Dermis microvascular lymphatic vessel endothelial cell (primary cell): ENCODE measurements at regions not wholly inside any gene's neighbourhood (a gene's known extent, or its start where the extent isn't known, plus 50 kb on each side); places are given as distances from the start of the nearest gene placed in this dataset.
"Not testable (repeated sequence)": the region's sequence is repeated elsewhere in the genome, so short reads cannot be mapped to it uniquely, and the experiment has no call there.

Source experiments
- DNase-seq, 2 donors: peaks; one replicate each; pipeline versions ENCODE4 v3.0.0 to v3.0.0-alpha.2; 2010; ENCODE audit warnings: low read depth in 2 of 2

DNA sequence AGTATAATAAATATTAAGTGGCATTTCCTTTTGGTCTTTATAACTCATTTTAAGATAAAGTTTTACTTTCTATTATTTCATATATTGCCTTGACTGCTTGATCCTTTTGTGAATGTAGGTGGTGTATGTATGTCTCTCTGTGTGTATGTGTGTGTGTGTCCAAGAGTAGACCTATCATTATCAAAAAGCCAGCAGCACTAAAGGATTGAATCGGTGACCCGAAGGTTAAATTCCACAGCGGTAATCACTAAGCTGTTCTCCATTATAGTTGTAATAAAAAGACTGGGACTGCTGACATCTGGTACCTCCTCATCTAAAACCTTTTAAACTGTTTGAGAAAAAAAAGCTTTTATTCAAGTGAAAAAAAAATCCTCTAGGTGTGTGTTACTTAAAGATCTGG, 1014.8 kb downstream of the PCDH7 start:
- no peak for DNase-seq

DNA sequence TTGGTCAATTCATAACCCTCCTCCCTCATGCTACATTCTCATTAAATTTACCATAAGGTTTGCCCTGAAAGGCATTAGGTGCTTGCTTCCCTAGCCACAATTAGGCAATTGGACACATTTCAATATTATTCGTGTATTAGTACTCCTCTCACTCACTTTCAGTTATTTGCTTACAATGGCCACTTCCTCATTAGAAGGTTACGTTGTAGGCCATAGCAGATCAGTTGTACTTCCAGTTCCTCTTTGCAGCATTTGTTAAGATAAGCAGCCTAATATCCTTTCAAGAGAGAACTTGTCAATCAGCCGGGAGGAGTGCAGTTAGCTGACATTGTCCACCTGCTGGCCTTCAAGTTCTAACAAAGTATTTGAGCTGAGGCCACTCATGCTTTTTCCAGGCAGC, 1017.2 kb downstream of the PCDH7 start:
- DNase-seq = no peak

DNA sequence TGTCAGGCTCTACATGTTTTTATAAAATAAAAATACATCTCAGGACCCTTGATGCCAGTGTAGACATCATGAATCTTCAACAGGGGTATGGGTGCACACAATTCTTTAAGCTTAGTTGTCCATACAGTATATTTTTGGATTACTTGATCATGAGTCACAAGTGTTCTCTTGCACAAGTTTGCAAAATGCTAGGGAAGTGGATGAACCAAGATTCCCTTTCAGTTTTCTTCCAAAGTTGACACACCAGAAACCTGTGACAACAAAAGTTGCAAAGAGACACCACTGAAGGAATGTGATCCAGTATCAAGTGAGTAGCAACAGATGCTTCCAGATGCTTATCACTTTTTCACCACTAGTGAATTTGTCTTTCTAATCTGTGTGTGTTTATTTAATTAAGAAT, 1021.2 kb downstream of the PCDH7 start:
- no peak for DNase-seq

DNA sequence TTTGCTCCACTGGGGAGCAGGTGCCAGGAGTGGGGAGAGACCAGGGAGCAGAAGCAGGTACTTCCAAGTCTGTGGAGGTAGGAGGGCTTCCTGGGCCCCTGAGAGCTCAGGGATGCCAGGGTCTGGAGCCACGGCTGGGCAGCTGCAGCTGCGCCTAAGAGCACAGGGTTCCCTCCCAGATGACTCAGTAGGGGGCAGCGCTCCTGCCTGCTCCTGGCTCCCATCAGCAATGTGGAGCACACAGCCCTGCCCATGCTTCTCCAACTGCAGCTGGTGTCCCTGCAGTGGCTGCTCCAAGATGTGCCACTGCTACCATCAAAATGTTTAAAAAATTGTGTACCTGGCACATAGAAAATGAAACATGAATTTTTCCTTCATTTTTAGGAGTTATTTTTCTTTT, 1028.2 kb downstream of the PCDH7 start:
- DNase-seq = no peak

DNA sequence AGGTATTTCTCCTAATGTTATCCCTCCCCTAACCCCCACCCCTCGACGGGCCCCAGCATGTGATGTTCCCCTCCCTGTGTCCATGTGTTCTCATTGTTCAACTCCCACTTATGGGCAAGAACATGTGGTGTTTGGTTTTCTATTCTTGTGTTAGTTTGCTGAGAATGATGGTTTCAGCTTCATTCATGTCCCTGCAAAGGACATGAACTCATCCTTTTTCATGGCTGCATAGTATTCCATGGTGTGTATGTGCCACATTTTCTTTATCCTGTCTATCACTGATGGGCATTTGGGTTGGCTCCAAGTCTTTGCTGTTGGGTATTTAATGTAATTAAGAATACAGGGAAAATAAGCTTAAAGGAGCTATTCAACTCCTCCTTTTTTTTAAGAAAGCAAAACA, 1030.4 kb downstream of the PCDH7 start:
- DNase-seq = not testable (repeated sequence)

DNA sequence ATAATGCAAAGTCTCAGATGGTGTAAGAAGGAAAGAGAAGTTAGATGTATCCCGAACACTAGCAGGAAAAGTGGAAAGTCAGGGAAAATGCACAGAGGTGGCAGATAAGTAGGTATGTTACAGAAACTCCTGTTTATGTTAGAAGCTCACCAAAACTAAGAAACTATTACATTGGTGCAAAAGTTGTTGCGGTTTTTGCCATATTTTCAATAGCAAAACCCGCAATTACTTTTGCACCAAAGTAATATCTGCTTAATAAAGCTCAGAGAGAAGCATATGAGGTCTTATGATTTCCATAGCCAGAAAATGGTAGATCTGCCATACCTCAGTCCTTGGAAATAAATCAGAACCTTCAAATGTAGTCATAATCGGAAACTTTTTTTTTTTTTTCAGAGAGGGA, 1035.6 kb downstream of the PCDH7 start:
- no peak for DNase-seq

DNA sequence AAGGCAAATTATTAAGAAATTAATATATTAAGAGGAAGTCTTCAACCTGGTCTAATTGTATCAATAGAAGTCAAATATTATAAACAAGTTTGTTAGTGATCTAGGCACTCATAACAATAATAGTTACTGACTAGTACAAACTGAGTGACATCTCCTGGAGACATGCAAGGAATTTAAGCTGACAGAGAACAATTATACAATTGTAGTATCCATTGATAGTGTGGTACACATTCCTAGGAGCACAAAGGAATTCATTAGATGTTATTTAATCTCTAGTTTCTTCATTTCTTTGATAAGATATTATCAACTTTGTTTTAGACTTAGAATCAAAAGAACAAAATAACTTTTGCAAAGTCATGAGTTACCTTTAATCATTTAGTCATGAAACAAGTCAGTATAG, 1048.6 kb downstream of the PCDH7 start:
- DNase-seq = no peak

DNA sequence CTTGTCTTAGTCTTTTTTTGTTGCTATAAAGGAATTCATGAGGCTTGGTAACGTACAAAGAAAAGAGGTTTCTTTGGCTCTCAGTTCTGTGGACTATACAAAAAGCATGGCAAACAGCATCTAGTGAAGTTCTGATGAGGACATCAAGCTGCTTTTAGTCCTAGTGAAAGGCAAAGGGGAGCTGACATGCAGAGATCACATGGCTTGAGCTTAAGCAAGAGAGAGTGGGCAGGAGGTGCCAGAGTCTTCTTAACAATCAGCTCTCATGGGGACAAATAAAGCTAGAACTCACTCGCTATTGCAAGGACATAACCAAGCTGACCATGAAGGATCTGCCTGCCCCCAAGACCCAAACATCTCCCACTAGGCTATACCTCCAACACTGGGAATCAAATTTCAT, 1063.1 kb downstream of the PCDH7 start:
- DNase-seq = no peak

DNA sequence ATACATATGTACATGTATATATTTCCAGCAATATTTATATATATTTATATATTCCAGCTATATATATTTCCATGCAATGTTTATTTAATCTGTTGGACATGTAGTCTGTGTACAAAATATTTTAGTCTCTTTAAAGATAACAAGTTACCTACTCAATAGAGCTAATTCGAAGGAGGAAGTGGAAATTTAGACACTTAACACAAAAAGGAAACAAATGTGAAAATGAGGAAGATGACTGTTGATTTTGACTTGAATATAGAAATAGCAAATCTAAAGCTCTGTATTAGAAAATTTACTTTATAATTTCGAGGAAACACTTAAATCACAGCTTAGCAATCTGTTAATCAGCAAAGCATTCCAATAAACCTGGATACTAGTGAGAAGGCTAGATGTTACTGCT, 1064.4 kb downstream of the PCDH7 start:
- DNase-seq = no peak

DNA sequence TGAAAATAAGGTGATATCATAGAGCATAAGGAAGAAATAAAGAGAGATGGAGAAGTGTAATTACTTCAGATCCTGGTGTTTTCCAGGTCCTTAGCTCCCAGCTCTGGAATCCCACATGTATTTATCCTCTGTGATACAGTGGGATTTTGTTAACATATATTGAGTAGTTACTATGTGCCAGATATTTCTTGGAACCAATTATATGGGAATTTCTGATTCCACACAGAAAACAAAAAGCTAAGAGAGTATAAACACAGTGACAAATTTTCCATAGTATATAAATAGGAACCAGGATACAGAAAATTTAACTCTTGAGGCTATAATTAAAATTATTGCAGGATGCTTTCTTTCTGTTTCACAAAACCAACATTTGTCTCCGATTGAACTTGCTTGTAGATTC, 1067.5 kb downstream of the PCDH7 start:
- no peak for DNase-seq

DNA sequence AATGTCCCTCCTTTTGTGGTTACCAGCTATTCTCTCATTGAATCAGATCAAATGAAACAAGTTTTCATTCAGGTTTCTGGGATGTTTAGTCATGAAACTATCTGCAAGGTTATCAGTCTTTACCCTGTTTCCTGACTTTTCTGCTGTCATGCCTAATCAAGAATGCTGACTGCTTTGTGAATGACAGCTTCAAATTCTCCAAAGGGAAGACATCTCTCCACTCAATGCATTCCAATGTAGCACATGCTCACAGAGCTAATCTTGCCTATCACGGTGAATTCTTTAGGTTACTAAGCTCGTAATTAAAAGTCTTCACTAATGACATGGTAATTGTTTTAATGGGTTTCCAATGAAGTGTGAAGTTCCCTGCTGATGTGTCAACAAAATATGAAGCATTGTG, 1068.5 kb downstream of the PCDH7 start:
- DNase-seq = no peak

DNA sequence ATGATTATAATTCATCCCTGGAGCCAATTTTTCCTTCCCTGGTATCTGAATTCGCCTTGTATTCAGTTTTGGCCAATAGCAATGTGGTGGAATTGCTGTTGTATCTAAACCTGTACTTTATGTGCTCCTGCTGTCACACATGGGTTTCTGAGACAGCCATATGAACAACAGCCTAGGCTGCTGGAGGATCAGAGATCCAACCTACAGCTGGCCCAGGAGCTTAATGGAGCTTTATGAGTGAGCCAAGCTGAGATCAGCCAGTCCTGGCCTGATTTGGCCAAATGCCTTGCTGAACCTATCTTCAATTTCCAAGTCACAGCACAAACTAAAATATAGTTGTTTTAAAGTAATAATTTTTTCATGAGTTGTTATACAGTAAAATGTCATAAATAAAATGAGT, 1071.5 kb downstream of the PCDH7 start:
- no peak for DNase-seq

DNA sequence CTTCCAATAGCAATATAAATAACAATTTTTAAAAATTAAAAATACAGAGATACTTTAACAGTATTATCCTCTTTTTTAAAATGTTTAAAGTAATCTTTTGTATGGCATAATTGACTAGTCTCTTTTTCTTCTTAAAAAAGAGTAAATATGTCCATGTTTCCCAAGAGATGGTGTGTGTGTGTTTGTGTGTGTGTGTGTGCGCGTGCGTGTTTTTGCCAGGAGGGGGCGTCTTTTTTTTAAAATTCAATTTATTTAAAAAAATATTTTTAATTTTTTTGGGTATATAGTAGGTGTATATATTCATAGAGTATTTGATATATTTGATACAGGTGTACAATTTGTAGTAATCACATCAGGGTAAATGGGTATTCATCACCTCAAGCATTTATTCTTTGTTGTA, 1073.7 kb downstream of the PCDH7 start:
- DNase-seq = no peak

DNA sequence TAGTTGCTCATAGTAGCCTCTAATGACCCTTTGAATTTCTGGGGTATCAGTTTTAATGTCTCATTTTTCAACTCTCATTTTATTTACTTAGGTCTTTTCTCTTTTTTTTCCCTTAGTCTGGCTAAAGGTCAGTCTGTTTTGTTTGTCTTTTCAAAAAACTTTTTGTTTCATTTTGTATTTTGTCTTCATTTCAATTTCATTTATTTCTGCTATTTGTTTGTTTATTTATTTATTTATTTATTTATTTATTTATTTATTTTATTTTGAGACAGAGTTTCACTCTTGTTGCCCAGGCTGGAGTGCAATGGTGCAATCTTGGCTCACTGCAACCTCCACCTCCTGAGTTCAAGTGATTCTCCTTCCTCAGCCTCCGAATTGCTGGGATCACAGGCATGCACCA, 1076.9 kb downstream of the PCDH7 start:
- not testable (repeated sequence) for DNase-seq

DNA sequence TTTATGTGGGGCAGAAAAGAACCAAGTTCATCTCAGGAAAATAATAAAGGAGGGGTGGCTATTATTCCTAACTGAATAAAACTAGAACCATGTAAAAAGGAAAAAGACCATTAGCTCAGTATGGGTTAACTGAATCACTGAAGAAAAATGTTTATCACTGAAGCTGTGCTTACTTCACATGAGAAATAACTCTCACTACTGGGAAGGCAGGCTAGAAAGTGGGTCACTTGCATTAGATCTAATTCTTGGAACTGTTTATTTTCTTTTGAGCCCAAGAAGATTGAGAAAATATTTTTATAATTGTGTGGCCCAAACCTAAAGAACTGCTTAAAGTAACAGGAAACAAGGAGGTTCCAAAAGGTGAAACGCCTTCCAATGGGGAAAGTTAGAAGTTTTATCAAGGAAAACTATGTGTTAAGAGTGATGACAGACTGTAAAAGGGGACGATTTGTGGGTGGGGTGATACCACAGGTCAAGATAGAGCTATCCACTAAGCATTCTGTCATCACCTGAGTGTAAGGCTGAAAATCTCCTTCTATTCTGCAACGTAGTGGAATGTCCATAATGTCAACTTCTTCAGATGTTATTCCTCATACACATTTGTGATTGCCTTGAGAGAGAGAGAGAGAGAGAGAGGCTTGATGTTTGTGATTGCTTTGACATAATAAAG, 1083.5 kb downstream of the PCDH7 start:
- no peak for DNase-seq

DNA sequence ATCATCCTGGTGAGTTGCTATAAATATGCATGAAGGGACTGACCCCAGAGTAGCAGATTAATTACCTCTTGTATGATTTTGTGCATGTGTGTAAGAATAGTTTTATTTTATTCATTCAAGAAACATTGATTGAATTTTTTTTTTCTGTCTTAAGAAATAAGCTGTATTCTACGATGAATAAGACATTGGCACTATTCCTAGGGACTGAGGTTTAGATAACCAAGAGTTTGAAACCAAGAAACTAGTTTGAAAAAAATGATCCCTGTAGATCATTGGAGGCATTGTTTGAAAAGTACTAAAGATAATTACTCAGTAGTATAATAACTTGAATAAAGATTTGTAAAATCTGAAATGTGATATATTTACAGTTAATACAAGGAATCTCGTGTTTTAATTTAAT, 1086.9 kb downstream of the PCDH7 start:
- DNase-seq = no peak

DNA sequence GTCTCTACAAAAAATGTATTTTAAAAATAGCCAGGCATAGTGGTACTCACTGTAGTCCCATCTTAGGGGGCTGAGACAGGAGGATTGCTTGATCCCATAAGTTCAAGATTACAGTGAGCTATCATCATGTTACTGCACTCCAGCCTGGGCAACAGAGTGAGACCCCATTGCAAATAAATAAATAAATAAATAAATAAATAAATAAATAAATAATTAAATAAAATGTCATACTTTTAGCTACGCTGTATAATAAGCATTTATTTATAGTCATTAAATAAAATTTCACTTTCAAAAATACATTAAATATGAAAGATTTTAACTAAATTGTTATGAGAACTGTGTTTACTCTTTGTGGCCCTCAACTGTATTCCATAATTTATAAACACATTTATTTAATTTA, 1124.2 kb downstream of the PCDH7 start:
- DNase-seq = no peak

DNA sequence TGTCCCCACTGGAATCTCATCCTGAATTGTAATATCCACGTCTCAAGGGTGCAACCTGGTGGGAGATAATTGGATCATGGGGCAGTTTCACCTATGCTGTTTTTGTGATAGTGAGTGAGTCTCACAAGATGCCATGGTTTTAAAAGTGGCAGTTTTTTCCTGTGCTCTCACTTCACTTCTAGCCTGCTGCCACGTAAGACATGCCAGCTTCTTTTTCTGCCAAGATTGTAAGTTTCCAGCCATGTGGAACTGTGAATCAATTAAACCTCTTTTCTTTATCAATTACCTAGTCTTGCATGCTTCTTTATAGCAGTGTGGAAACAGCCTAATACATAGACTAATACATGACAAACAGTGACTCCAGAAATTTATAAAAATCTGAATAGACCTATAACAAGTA, 1131.8 kb downstream of the PCDH7 start:
- DNase-seq = no peak

DNA sequence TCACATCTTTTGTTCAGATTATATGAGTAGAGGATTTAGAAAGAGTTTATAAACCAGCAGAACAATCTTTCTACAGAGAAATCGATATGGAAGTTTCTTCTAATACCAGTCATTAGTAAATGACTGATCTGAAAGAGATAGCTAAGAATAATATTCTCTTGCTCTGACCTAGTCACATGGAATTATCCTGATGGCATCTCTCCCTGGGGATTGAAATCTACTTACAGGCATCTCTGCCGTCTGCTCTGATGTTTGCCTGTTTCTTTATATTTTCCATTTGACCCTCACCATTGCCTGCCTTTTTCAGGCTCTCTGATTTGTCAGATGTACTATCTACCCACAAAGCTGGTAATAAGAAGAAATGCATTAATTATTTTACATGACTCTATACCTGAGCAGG, 1157.3 kb downstream of the PCDH7 start:
- no peak for DNase-seq

DNA sequence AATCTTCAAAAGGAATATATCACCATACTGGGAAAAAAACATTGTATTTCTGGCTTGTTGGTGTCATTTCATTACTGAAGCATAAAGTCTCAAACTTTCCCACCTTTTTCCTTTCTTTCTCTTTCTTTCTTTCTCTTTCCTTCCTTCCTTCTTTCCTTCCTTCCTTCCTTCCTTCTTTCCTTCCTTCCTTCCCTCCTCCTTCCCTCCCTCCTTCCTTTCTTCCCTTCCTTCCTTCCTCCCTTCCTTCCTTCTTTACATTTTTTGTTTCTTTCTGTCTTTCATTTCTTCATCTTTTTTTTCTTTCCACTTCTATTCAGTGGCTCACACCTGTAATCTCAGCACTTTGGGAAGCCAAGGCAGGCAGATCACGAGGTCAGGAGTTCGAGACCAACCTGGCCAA, 1160.7 kb downstream of the PCDH7 start:
- DNase-seq = not testable (repeated sequence)

DNA sequence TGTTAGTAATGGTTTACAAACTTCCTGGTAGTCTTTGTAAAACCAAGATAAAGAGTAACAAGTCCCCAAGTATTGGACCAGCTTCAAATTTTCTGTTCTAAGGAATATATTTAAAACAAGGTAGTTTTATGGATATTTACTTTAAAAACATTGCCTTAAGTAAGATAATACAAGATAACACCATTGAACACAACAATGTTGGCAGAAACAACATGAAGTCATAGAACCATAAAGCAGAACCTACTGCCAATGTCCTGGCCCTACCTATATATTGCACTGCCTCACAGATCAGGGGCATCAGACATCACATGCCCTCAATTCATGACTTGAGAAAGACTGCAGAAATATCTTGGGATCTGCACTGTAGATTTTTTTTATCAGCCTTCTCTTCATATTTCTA, 1176.2 kb downstream of the PCDH7 start:
- DNase-seq = no peak

DNA sequence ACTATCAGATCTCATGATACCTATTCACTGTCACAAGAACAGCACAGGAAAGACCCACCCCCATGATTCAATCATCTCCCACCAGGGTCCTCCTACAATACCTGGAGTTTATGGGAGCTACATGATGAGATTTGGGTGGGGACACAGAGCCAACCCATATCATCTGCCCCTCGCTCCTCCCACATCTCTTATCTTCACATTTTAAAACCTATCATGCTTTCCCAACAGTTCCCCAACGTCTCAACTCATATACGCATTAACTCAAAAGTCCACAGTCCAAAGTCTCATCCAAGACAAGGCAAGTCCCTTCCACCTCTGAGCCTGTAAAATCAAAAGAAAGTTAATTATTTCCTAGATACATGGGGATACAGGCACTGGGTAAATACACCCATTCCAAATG, 1185.2 kb downstream of the PCDH7 start:
- no peak for DNase-seq

DNA sequence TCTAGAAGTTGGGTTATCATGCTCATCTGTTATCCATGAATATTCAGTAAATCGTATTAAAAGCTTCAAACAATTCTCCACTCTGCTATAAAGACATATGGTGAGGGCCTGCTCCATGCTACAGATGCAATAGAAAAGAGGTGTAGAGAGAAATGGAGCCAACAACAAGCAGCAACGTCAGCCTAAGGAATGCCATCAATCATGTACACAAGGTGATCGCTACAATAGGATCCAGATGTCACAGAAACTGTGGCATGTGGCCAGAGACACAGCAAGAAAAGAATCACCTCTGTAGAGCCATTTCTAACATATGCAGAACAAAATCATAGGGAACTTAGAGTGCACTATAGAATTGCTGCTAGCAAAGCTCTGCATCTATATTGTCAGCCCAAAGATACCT, 1188.1 kb downstream of the PCDH7 start:
- no peak for DNase-seq

DNA sequence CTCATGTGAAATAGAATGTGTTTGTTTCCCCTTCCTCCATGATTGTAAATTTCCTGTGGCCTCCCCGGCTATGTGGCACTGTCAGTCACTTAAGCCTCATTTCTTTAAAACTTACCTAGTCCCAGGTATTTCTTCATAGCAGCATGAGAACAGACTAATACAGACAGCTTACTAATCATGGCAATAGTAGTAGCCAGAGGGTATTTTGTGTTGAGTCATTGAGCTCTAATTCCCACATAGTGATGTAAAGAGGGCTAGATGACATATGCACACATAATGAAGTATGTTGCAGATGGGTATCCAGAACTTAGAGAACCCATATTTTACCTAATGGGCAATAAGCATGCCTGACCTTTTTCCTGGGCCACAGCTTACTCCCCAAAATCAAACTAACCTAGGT, 1197.2 kb downstream of the PCDH7 start:
- no peak for DNase-seq
